K562 (cell line): ENCODE measurements at regions not wholly inside any gene's neighbourhood (a gene's known extent, or its start where the extent isn't known, plus 50 kb on each side); places are given as distances from the start of the nearest gene placed in this dataset.

ENCODE experiments used
- ATAC-seq: fragments of 200-7000 bp; cut with Tn5 transposase; 3 replicates; pipeline ENCODE4 v1.9.1; 2020; ENCODE audit warnings: moderate library complexity
- BruUV-seq: library from RNA; stranded (reverse); fragments of 400-500 nt; replicated peaks from 2 replicates; lab custom pipeline; 2021; lab: Mats Ljungman, UMichigan
- CTCF ChIA-PET: fragments of 300-600 bp; formaldehyde crosslinking; extraction: SDS; loops from one replicate; lab custom pipeline; 2021; ENCODE audit warnings: low intra/inter-chr PET ratio; lab: Yijun Ruan, JAX
- POLR2A ChIA-PET: fragments of 300-600, 350-650 bp; sonication (Branson Sonifier 250); formaldehyde crosslinking; extraction: SDS; loops from one replicate; lab custom pipeline; 2021; ENCODE audit warnings: antibody characterized with exemption, inconsistent platforms; lab: Yijun Ruan, JAX
- DNase-seq, 4 experiments: peaks; one replicate each; pipeline versions ENCODE4 v3.0.0 to v3.0.0-alpha.2; 2011 to 2018; ENCODE audit warnings: low spot score in 3 of 4, mixed read lengths in 3 of 4; ENCODE audit errors: extremely low read depth in 1 of 4
- FAIRE-seq: peaks from 2 replicates; lab custom pipeline; 2011; peaks lifted over from hg19 to GRCh38; lab: Jason Lieb, UNC
- H2AFZ ChIP-seq: 2 replicates; pipeline ENCODE4 v1.6.0; 2011; ENCODE audit warnings: low read depth, low read length, control low read depth, inconsistent platforms
- H3K27ac ChIP-seq: fragments of 200-600 bp; 3 replicates; pipeline ENCODE4 v1.8.0; 2011; ENCODE audit warnings: low read depth, mild to moderate bottlenecking, control low read depth, inconsistent platforms, low read length, moderate library complexity, mixed read lengths; ENCODE audit errors: extremely low read depth
- H3K27me3 ChIP-seq, 2 experiments: fragments of 300-600 bp in 1 of 2; 2 replicates in 1 of 2; 3 replicates in 1 of 2; pipeline versions ENCODE4 v1.6.0 to v1.8.0; 2011; ENCODE audit warnings: inconsistent platforms in 2 of 2, low read length in 2 of 2, mild to moderate bottlenecking in 1 of 2, mixed read lengths in 1 of 2, moderate library complexity in 1 of 2; ENCODE audit not compliant: control insufficient read depth in 2 of 2, insufficient read depth in 2 of 2
- H3K36me3 ChIP-seq: fragments of 300-600 bp; 3 replicates; pipeline ENCODE4 v1.8.0; 2011; ENCODE audit warnings: mild to moderate bottlenecking, low read length, inconsistent platforms; ENCODE audit not compliant: control insufficient read depth, insufficient read depth
- H3K4me1 ChIP-seq, 2 experiments: fragments of 200-600 bp in 1 of 2; replicated peaks in 1 of 2; 2 replicates in 1 of 2; 3 replicates in 1 of 2; pipeline versions ENCODE4 v1.5.1 to v1.8.0; 2011; ENCODE audit warnings: inconsistent platforms in 2 of 2, low read length in 2 of 2, mild to moderate bottlenecking in 1 of 2, mixed read lengths in 1 of 2, moderate library complexity in 1 of 2; ENCODE audit not compliant: control insufficient read depth in 2 of 2, insufficient read depth in 2 of 2
- H3K4me2 ChIP-seq: 2 replicates; pipeline ENCODE4 v1.6.1; 2011; ENCODE audit warnings: low read length, control low read depth, inconsistent platforms, mixed read lengths; ENCODE audit not compliant: insufficient read depth
- H3K4me3 ChIP-seq: fragments of 200-600 bp; sonication (generic), shearing (Covaris generic); 2 replicates; pipeline ENCODE4 v1.5.1; 2016; ENCODE audit warnings: control low read depth, inconsistent platforms
- H3K79me2 ChIP-seq: fragments of 200-600 bp; 3 replicates; pipeline ENCODE4 v1.8.0; 2011; ENCODE audit warnings: low read length, inconsistent platforms; ENCODE audit not compliant: control insufficient read depth, insufficient read depth
- H3K9ac ChIP-seq, 2 experiments: 2 replicates each; pipeline versions ENCODE4 v1.6.0 to v1.6.1; 2011; ENCODE audit warnings: low read depth in 2 of 2, low read length in 2 of 2, control low read depth in 1 of 2, inconsistent platforms in 1 of 2, mild to moderate bottlenecking in 1 of 2, mixed read lengths in 1 of 2; ENCODE audit not compliant: insufficient read depth in 1 of 2
- H3K9me1 ChIP-seq: one replicate; pipeline ENCODE4 v1.6.0; 2011; ENCODE audit warnings: inconsistent platforms, mild to moderate bottlenecking, low read length, moderate library complexity; ENCODE audit not compliant: control insufficient read depth, insufficient read depth
- H3K9me3 ChIP-seq: replicated peaks from 2 replicates; pipeline ENCODE4 v1.5.1; 2011; ENCODE audit warnings: low read depth, low read length, inconsistent platforms; ENCODE audit not compliant: control insufficient read depth, insufficient read depth
- H4K20me1 ChIP-seq: replicated peaks from 2 replicates; pipeline ENCODE4 v1.6.1; 2011; ENCODE audit warnings: low read length, inconsistent platforms, mixed read lengths; ENCODE audit not compliant: control insufficient read depth, insufficient read depth
- CBFA2T3 ChIP-seq: fragments of 450-650 bp; IDR thresholded peaks from 2 replicates; pipeline ENCODE4 v1.6.1; 2017
- ERF ChIP-seq: fragments of 450-650 bp; formaldehyde crosslinking; IDR thresholded peaks from 2 replicates; pipeline ENCODE4 v1.4.0; 2020; ENCODE audit warnings: mild to moderate bottlenecking, mixed read lengths
- MAFG ChIP-seq: fragments of 450-650 bp; conservative IDR thresholded peaks from 2 replicates; pipeline ENCODE4 v1.6.1; 2016; ENCODE audit warnings: missing genetic modification characterization, missing compliant biosample characterization
- MIER1 ChIP-seq: fragments of 450-650 bp; IDR thresholded peaks from 2 replicates; pipeline ENCODE4 v1.6.1; 2016; ENCODE audit warnings: antibody characterized with exemption, mild to moderate bottlenecking, low read depth
- SNRNP70 ChIP-seq: fragments of 200-400 bp; formaldehyde crosslinking; optimal IDR thresholded peaks from 2 replicates; pipeline ENCODE3; 2017; ENCODE audit warnings: low read depth, low read length
- SRSF1 ChIP-seq: fragments of 200-400 bp; formaldehyde crosslinking; IDR thresholded peaks from 2 replicates; pipeline ENCODE4 v1.6.1; 2017; ENCODE audit warnings: mild to moderate bottlenecking, low read depth, low read length, moderate library complexity
- TARDBP ChIP-seq: fragments of 450-650 bp; IDR thresholded peaks from 2 replicates; pipeline ENCODE4 v1.6.1; 2016
- ZNF277 ChIP-seq: fragments of 250-450 bp; sonication (Bioruptor Pico); IDR thresholded peaks from 2 replicates; pipeline ENCODE4 v1.8.0; 2022; ENCODE audit warnings: inconsistent platforms, mild to moderate bottlenecking, moderate library complexity, borderline replicate concordance
- ZNF57 ChIP-seq: fragments of 450-650 bp; formaldehyde crosslinking; IDR thresholded peaks from 2 replicates; pipeline ENCODE4 v1.4.0; 2020; ENCODE audit warnings: mild to moderate bottlenecking, moderate library complexity
- WGBS: fragments of 100-300 bp; shearing (Covaris generic); methylation state at CpG from one replicate; pipeline ENCODE4 v1.1.6; 2016; ENCODE audit warnings: low coverage, mixed read lengths; ENCODE audit not compliant: insufficient coverage; ENCODE audit errors: missing lambda C conversion rate; 5-methylcytosine and 5-hydroxymethylcytosine counted together
- in situ Hi-C: fragments of 300-500 bp; cut with MboI; formaldehyde crosslinking; loops from 4 replicates; pipeline ENCODE4 v1.15.0; 2018; ENCODE audit warnings: inconsistent platforms, mixed read lengths
- intact Hi-C: fragments of 100-400 bp; cut with micrococcal nuclease; formaldehyde crosslinking; loops from 2 replicates; pipeline ENCODE4 v1.14.2; 2022

- no peak for FAIRE-seq
- intact Hi-C loops (no loop called here), in situ Hi-C loops (no loop called here)
- Histone ChIP-seq H3K27ac (no peak overlapping the region), H3K27me3 (no peaks in the 10 kb centered on the region), H3K9ac (no peak overlapping the region), H3K9me1 (no peaks in the 10 kb centered on the region), H4K20me1 (no peaks in the 10 kb centered on the region), H3K4me3 (no peak overlapping the region), H3K4me2 (no peak overlapping the region), H3K36me3 (no peaks in the 10 kb centered on the region), H2AFZ (no peak overlapping the region), H3K9me3 (no peaks in the 10 kb centered on the region), H3K79me2 (no peaks in the 10 kb centered on the region), H3K4me1 (no peaks in the 10 kb centered on the region)
- POLR2A ChIA-PET: no interaction called here
- no peak for DNase-seq
- no TSS peak for BruUV-seq
- TF ChIP-seq MAFG (tag): no peak
- no peak for TF ChIP-seq TARDBP
- no peak for TF ChIP-seq ZNF57
- no peak for TF ChIP-seq SNRNP70
- no peak for TF ChIP-seq ERF (CRISPR knock-in tag)
- TF ChIP-seq ZNF277 (CRISPR knock-in tag): no peak
- no peak for TF ChIP-seq CBFA2T3
- no peak for TF ChIP-seq SRSF1
- TF ChIP-seq MIER1: no peak
- WGBS: 0% methylated on average over 1 of the region's 1 CpG
- CTCF ChIA-PET: no interaction called here
- ATAC-seq: no peak
Observed at GRCh38 chr3:878746-879145, 214.1 kb upstream of the CNTN6 start.
